Endothelial cell of umbilical vein (primary cell): ENCODE measurements at regions not wholly inside any gene's neighbourhood (a gene's known extent, or its start where the extent isn't known, plus 50 kb on each side); places are given as distances from the start of the nearest gene placed in this dataset.
A peak's percentile ranks its signal among the peaks of the same experiment; 100 is the strongest.

ENCODE experiments used
- BruUV-seq: library from RNA; stranded (reverse); fragments of 400-500 nt; replicated peaks from 2 replicates; lab custom pipeline; 2021; lab: Mats Ljungman, UMichigan
- CTCF ChIA-PET: fragments of 300-600, 350-600 bp; sonication (Branson Sonifier 250); formaldehyde crosslinking; loops from one replicate; lab custom pipeline; 2021; ENCODE audit warnings: antibody characterized with exemption, inconsistent platforms; lab: Charles Lee
- POLR2A ChIA-PET: fragments of 300-600, 350-600 bp; sonication (Branson Sonifier 250); formaldehyde crosslinking; loops from one replicate; lab custom pipeline; 2021; ENCODE audit warnings: antibody characterized with exemption, inconsistent platforms; lab: Charles Lee
- DNase-seq: peaks from one replicate; pipeline ENCODE4 v3.0.0-alpha.2; 2011; ENCODE audit warnings: low read depth, low spot score
- FAIRE-seq: peaks from 2 replicates; lab custom pipeline; 2011; peaks lifted over from hg19 to GRCh38; lab: Jason Lieb, UNC
- H2AFZ ChIP-seq: 2 replicates; pipeline ENCODE4 v1.6.0; 2012; ENCODE audit warnings: low read depth, low read length, control low read depth, inconsistent platforms
- H3K27ac ChIP-seq: 2 replicates; pipeline ENCODE4 v1.5.1; 2011; ENCODE audit warnings: low read depth, mild to moderate bottlenecking, control low read depth, low read length, moderate library complexity; ENCODE audit not compliant: insufficient read depth
- H3K27me3 ChIP-seq, 2 experiments: 2 replicates each; pipeline versions ENCODE4 v1.6.0 to v1.6.1; 2011; ENCODE audit warnings: low read length in 2 of 2, mixed read lengths in 1 of 2; ENCODE audit not compliant: control insufficient read depth in 2 of 2, insufficient read depth in 2 of 2
- H3K36me3 ChIP-seq, 2 experiments: 2 replicates in 1 of 2; 3 replicates in 1 of 2; pipeline ENCODE4 v1.5.1; 2011; ENCODE audit warnings: low read length in 2 of 2, mild to moderate bottlenecking in 1 of 2, moderate library complexity in 1 of 2; ENCODE audit not compliant: control insufficient read depth in 2 of 2, insufficient read depth in 2 of 2; ENCODE audit errors: extremely low read depth in 1 of 2
- H3K4me1 ChIP-seq: 3 replicates; pipeline ENCODE4 v1.5.1; 2011; ENCODE audit warnings: mild to moderate bottlenecking, low read length; ENCODE audit not compliant: control insufficient read depth, insufficient read depth; ENCODE audit errors: extremely low read depth
- H3K4me2 ChIP-seq: 2 replicates; pipeline ENCODE4 v1.6.1; 2011; ENCODE audit warnings: low read length, control low read depth, mixed read lengths; ENCODE audit not compliant: insufficient read depth
- H3K4me3 ChIP-seq, 3 experiments: fragments of 200-600 bp in 1 of 3; sonication (generic), shearing (Covaris generic) in 1 of 3; replicated peaks in 1 of 3; 2 replicates each; pipeline ENCODE4 v1.5.1; 2011 to 2016; ENCODE audit warnings: control low read depth in 3 of 3, low read length in 3 of 3, mild to moderate bottlenecking in 2 of 3, inconsistent platforms in 1 of 3, low read depth in 1 of 3, moderate library complexity in 1 of 3; ENCODE audit not compliant: insufficient read depth in 1 of 3
- H3K79me2 ChIP-seq: 2 replicates; pipeline ENCODE4 v1.6.0; 2012; ENCODE audit warnings: low read length, inconsistent platforms; ENCODE audit not compliant: control insufficient read depth, insufficient read depth
- H3K9ac ChIP-seq: replicated peaks from 2 replicates; pipeline ENCODE3; 2011; ENCODE audit warnings: low read length, control low read depth; ENCODE audit not compliant: insufficient read depth; ENCODE audit errors: extremely low read depth
- H3K9me1 ChIP-seq: replicated peaks from 3 replicates; pipeline ENCODE4 v1.6.0; 2011; ENCODE audit warnings: mild to moderate bottlenecking, low read length; ENCODE audit not compliant: control insufficient read depth, insufficient read depth; ENCODE audit errors: extremely low read depth
- H3K9me3 ChIP-seq: replicated peaks from 2 replicates; pipeline ENCODE4 v1.5.1; 2012; ENCODE audit warnings: low read length, inconsistent platforms; ENCODE audit not compliant: control insufficient read depth, insufficient read depth
- H4K20me1 ChIP-seq: replicated peaks from 2 replicates; pipeline ENCODE3; 2011; ENCODE audit warnings: mild to moderate bottlenecking, low read length; ENCODE audit not compliant: control insufficient read depth, insufficient read depth; ENCODE audit errors: extremely low read depth
- EZH2 ChIP-seq: IDR thresholded peaks from 2 replicates; pipeline ENCODE4 v1.6.1; 2012; ENCODE audit warnings: borderline replicate concordance, low read depth, mild to moderate bottlenecking, moderate library complexity, low read length, inconsistent platforms; ENCODE audit not compliant: severe bottlenecking
- FOS ChIP-seq: IDR thresholded peaks from 2 replicates; pipeline ENCODE4 v1.6.1; 2011; ENCODE audit warnings: mild to moderate bottlenecking, low read length, moderate library complexity, borderline replicate concordance; ENCODE audit not compliant: insufficient read depth
- GATA2 ChIP-seq: IDR thresholded peaks from 2 replicates; pipeline ENCODE4 v1.7.0; 2011; ENCODE audit warnings: low read depth, mild to moderate bottlenecking, moderate library complexity, mixed read lengths, low read length; ENCODE audit not compliant: insufficient read length, insufficient read depth
- JUN ChIP-seq: IDR thresholded peaks from 2 replicates; pipeline ENCODE4 v1.6.1; 2011; ENCODE audit warnings: borderline replicate concordance, low read depth; ENCODE audit not compliant: insufficient read length, insufficient read depth
- MYC ChIP-seq: IDR thresholded peaks from one replicate; pipeline ENCODE4 v1.6.1; 2011; ENCODE audit warnings: mild to moderate bottlenecking, low read depth, low read length
- POLR2A ChIP-seq: IDR thresholded peaks from 2 replicates; pipeline ENCODE4 v1.6.1; 2012; ENCODE audit warnings: low read depth, mild to moderate bottlenecking, control low read depth, low read length
- POLR2AphosphoS5 ChIP-seq: IDR thresholded peaks from 2 replicates; pipeline ENCODE4 v1.6.1; 2012; ENCODE audit warnings: low read depth, mild to moderate bottlenecking, control low read depth, low read length, moderate library complexity; ENCODE audit not compliant: insufficient read depth
- dilution Hi-C: fragments of 300-500 bp; cut with MboI; formaldehyde crosslinking; loops from one replicate; pipeline ENCODE4 v1.15.0; 2019; ENCODE audit warnings: low sequenced_read_pairs; ENCODE audit not compliant: extremely low pct_ligation_motif_present
- intact Hi-C: fragments of 100-400 bp; cut with micrococcal nuclease; formaldehyde crosslinking; loops from one replicate; pipeline ENCODE4 v1.10.0; 2022
- TF ChIP-seq, protein P1 (sequence below), 2 donors: IDR thresholded peaks; 1 replicate in 1 of 2; 2 replicates in 1 of 2; pipeline ENCODE4 v1.5.1; 2011; ENCODE audit warnings: low read length in 2 of 2, mild to moderate bottlenecking in 2 of 2, moderate library complexity in 2 of 2, control low read depth in 1 of 2, inconsistent platforms in 1 of 2, low read depth in 1 of 2; ENCODE audit not compliant: insufficient read depth in 1 of 2; ENCODE audit errors: extremely low read depth in 1 of 2
- TF ChIP-seq, protein P2 (sequence below): IDR thresholded peaks from 2 replicates; pipeline ENCODE4 v1.6.1; 2011; ENCODE audit not compliant: insufficient read depth, insufficient read length

DNA sequence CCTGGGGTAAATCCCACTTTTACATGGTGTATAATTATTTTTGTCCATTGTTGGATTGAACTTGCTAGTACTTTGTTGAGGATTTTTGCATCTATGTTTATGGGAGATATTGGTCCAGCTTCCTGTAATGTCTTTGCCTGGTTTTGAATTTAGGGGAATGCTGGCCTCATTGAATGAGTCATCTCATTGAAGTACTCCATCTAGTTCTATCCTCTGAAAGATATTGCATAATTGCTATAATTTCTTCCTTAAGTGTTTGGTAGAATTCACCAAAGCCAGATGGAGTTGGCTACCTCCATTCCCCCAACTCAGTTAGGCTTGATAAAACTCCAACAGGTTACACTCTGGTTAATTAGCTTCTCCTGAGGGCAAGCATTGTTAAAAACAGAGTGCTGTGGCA is 237.4 kb upstream of the TGFBR2 start:
- Histone ChIP-seq H3K4me3 (no peak overlapping the region), H3K4me1 (peaks cover 17% of the 10 kb centered on the region), H3K27ac (no peak overlapping the region), H3K9me1 (no peaks in the 10 kb centered on the region), H3K9ac (no peak overlapping the region), H3K9me3 (no peaks in the 10 kb centered on the region), H3K4me2 (no peak overlapping the region), H3K36me3 (no peaks in the 10 kb centered on the region), H3K27me3 (no peaks in the 10 kb centered on the region), H4K20me1 (no peaks in the 10 kb centered on the region), H2AFZ (no peak overlapping the region), H3K79me2 (no peaks in the 10 kb centered on the region)
- BruUV-seq: no TSS peak
- POLR2A ChIA-PET: no interaction called here
- CTCF ChIA-PET: interaction anchor here (1.5 kb wide), 1 partner anchor 170 kb away, joined by 5 read pairs; no protein-coding TSS in a partner anchor
- FAIRE-seq (no peak), DNase-seq (no peak)
- TF ChIP-seq, protein P1, sequence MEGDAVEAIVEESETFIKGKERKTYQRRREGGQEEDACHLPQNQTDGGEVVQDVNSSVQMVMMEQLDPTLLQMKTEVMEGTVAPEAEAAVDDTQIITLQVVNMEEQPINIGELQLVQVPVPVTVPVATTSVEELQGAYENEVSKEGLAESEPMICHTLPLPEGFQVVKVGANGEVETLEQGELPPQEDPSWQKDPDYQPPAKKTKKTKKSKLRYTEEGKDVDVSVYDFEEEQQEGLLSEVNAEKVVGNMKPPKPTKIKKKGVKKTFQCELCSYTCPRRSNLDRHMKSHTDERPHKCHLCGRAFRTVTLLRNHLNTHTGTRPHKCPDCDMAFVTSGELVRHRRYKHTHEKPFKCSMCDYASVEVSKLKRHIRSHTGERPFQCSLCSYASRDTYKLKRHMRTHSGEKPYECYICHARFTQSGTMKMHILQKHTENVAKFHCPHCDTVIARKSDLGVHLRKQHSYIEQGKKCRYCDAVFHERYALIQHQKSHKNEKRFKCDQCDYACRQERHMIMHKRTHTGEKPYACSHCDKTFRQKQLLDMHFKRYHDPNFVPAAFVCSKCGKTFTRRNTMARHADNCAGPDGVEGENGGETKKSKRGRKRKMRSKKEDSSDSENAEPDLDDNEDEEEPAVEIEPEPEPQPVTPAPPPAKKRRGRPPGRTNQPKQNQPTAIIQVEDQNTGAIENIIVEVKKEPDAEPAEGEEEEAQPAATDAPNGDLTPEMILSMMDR (IDR thresholded peaks at IDR 0.05; ENCODE audit: extremely low read depth in 1 of 2, insufficient read depth in 1 of 2, low read depth in 1 of 2, low read length in 2 of 2): no peak
- peak; percentile 29 for TF ChIP-seq FOS
- dilution Hi-C loops (no loop called here), intact Hi-C loops (no loop called here)

DNA sequence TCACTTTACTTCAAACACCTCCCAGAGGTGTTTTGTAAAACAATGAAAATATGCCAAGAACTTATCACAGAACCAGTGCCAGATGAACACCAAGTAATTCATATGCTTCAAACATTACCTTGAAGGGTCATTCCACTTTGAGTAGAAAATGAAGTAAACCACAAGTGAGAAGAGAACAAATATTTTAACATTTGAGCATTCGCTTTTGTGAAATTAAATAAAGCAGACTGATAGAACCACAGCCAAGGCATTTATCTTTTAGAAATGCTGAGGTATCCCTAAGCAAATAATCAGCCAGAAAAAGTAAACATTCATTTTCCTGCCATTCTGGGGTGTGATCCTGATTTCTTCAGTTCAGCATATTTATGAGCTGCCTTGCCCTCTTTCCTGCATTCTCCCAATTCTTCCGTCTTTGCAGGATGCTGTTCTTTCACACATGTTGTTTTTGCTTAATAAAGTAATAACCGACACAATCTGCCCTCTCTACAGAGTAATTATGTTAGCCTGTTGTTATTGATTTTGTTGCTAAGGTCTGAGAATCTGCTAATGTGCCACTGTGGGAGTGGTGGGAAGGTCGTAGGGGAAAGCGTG is 235.6 kb upstream of the TGFBR2 start:
- DNase-seq (peak; percentile 95), FAIRE-seq (peak; percentile 71)
- intact Hi-C loops: loop anchor here (1.0 to 10.0 kb wide), 3 partner anchors 23 to 144 kb away; no protein-coding TSS in a partner anchor
- no TSS peak for BruUV-seq
- no peaks in the 10 kb centered on the region for H3K36me3 ChIP-seq
- H3K9me1 ChIP-seq: no peaks in the 10 kb centered on the region
- no peaks in the 10 kb centered on the region for H3K79me2 ChIP-seq
- dilution Hi-C loops: no loop called here
- H3K4me3 ChIP-seq: no peak overlapping the region
- H3K4me2 ChIP-seq: peak overlapping the region; percentile 65
- ChIA-PET CTCF (interaction anchor here (0.7 to 1.8 kb wide), 5 partner anchors 11 to 381 kb away, joined by 3 to 6 read pairs (median 3); no protein-coding TSS in a partner anchor), POLR2A (no interaction called here)
- TF ChIP-seq FOS (no peak), POLR2AphosphoS5 (peak; percentile 45), MYC (no peak), POLR2A (peak; percentile 51), JUN (no peak), GATA2 (peak; percentile 13), EZH2 (no peak)
- TF ChIP-seq, protein P2, sequence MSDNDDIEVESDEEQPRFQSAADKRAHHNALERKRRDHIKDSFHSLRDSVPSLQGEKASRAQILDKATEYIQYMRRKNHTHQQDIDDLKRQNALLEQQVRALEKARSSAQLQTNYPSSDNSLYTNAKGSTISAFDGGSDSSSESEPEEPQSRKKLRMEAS: no peak
- TF ChIP-seq, protein P1 (IDR thresholded peaks at IDR 0.05; ENCODE audit: extremely low read depth in 1 of 2, insufficient read depth in 1 of 2, low read depth in 1 of 2, low read length in 2 of 2): no peak
- peak overlapping the region; percentile 49 for H3K27ac ChIP-seq
- peak overlapping the region; percentile 93 for H2AFZ ChIP-seq
- no peaks in the 10 kb centered on the region for H3K27me3 ChIP-seq
- H3K9ac ChIP-seq: peak overlapping the region; percentile 6
- H4K20me1 ChIP-seq: no peaks in the 10 kb centered on the region
- no peaks in the 10 kb centered on the region for H3K9me3 ChIP-seq
- H3K4me1 ChIP-seq: peaks cover 17% of the 10 kb centered on the region
